Renal cortex interstitium (tissue), 11 donors: ENCODE measurements at regions not wholly inside any gene's neighbourhood (a gene's known extent, or its start where the extent isn't known, plus 50 kb on each side); places are given as distances from the start of the nearest gene placed in this dataset.

Experiments
- DNase-seq, 11 donors: peaks; one replicate each; pipeline ENCODE4 v3.0.0-alpha.2; 2013; ENCODE audit warnings: low read depth in 9 of 11, low spot score in 4 of 11; ENCODE audit errors: extremely low read depth in 1 of 11

- no peak for DNase-seq
Observed at GRCh38 chr13:71124230-71124629, 742.8 kb downstream of the DACH1 start.

DNA sequence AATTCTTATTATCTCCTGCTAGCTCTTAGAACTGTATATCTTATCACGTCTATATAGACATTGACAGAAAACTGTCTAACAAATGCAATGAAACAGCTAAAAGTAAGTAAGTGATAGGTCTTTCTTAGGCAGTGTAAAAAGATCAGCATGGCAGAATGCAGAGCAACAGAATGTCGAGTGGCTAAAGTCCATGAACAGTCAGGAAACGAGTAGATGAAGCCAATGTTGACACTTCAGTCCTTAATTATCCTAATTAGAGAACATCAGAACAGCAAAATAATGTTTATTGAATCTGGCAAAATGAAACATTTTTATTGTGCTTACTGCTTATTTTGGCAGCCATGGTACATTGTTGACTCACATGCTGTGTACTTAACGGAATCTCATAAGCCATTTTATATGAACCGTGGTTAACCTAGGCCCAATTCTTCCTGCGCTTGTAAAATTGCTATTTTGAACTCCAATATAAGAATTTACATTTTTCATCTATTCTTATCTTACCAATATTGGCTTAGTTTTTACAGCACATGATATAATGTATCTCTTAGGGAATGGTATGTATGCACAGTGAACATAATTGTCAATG, 748.1 kb downstream of the DACH1 start:
- DNase-seq, result peak in 2 of 11 donors; percentile 1 to 3

DNA sequence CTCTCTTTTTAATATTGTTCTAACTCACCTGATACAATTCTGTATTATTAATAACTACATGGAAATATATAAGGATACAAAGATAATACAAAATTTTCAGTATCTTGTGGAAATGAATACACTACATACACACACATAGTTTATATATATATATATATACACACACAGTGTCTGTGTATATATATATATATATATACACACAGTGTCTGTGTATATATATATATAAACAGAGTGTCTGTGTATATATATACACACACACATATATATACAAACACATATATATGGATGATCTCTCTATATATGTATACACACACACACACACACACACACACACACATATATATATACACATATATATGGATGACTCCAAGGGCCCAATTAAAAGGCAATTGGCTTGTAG, 749.1 kb downstream of the DACH1 start:
- DNase-seq, result no peak

- no peak for DNase-seq
Observed at GRCh38 chr13:71115301-71115700, 751.7 kb downstream of the DACH1 start.

DNA sequence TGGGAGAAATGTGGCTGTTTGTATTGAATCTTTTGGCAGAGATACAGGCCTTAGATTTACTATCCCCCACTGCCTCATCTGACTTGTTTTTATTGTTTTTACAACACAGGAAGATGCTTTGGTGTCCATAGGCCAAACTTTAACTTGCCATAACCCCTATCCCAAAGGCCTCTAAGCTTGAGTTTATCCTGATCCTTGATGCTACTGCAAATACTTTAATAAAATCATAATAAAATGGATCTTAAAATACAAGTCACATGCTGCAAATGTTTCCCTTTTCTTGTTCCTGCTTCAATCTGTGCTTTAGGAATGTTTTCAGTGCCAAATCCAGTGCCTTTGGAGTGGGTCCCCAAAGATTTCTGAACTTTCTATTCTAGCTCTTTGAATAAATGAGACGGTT, 770.6 kb downstream of the DACH1 start:
- no peak for DNase-seq

DNA sequence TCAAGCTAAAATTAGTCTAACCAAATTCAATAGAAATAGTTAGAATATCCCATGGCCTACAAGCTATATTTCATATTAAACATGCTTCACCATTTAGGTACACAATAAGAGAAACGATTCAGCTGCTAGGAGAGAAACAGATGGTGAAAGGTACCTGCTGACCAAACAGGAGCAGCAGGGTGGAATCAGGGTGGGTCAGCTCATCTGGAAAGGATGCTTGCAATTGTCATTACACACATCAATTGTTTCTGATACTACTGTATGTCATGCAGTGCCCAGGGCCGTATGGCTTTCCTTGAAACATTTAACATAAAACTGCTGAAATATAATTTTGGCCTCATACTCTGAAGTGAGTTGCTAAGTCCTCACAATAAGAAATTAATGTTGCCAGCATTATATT, 776.0 kb downstream of the DACH1 start:
- DNase-seq, result no peak

- no peak for DNase-seq
Observed at GRCh38 chr13:71089056-71089455, 777.9 kb downstream of the DACH1 start.

DNA sequence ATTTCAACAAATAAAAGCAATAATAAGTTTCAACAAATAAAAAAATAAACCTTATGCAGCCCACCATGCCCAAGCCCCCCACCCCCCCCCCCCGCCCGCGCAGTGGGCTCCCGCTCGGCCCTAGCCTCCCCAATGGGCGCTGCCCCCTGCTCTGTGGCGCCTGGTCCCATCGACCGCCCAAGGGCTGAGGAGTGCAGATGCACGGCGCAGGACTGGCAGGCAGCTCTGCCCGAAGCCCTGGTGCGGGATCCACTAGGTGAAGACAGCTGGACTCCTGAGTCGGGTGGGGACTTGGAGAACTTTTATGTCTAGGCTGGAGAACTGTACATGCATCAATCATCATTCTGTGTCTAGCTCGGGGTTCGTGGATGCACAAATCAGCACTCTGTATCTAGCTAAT, 779.6 kb downstream of the DACH1 start:
- no peak for DNase-seq

- no peak for DNase-seq
Observed at GRCh38 chr13:71087006-71087405, 780.0 kb downstream of the DACH1 start.

DNA sequence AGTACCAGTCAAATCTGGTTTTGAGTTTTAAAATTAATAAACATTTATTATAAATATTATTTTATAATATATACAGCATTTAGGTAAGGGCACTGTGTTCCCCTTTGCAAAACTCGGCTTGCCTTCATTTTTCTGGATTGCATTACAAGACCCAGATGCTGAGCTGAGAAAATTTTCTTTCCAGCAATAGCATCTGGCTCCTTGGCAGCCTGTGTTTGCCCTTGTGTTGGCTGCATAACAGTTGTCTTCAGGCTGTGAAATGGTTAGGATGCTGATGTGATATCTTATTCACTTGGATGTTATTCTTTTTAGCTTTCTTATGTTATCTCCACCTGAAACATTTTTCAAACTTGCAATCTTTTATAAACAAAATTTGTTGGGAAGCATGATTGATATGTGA, 784.4 kb downstream of the DACH1 start:
- no peak for DNase-seq

- DNase-seq, result no peak
Observed at GRCh38 chr13:71079638-71080037, 787.4 kb downstream of the DACH1 start.

GRCh38 chr13:71068041-71068440, 799.0 kb downstream of the DACH1 start:
- DNase-seq, result no peak

DNA sequence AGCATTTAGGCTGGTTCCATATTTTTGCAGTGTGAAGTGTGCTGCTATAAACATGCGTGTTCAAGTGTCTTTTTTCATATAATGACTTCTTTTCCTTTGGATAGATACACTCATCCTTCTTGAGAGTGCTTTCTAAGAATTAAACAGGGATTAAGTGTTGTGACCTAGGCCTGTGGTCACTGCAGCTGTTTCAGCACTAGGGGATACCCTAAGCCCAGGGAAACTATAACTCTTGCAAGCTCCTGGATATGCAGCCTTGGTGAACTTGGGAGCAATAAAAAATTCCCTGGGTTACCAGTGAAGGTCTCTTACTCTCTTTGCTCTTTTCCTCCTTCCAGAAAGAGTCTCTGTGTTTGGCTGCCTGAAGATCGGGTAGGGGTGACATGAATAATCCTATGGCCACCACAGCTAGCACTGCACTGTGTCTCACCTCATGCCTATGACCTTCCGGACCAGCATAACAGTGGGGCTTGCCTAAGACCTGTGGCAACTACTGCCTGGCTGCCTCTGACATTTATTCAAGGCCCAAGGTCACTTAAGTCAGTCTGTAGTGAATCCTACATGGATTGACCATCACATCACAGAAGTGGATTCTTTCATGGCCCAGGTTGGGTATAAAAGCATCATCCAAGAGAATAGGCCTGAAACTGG, 799.7 kb downstream of the DACH1 start:
- peak in 10 of 11 donors; percentile 2 to 20 (median 7) for DNase-seq

- no peak for DNase-seq
Observed at GRCh38 chr13:71056581-71056980, 810.4 kb downstream of the DACH1 start.

- no peak for DNase-seq
Observed at GRCh38 chr13:71055644-71056043, 811.4 kb downstream of the DACH1 start.

GRCh38 chr13:71055047-71055446, 812.0 kb downstream of the DACH1 start:
- DNase-seq, result no peak

GRCh38 chr13:71054358-71054757, 812.6 kb downstream of the DACH1 start:
- no peak for DNase-seq

DNA sequence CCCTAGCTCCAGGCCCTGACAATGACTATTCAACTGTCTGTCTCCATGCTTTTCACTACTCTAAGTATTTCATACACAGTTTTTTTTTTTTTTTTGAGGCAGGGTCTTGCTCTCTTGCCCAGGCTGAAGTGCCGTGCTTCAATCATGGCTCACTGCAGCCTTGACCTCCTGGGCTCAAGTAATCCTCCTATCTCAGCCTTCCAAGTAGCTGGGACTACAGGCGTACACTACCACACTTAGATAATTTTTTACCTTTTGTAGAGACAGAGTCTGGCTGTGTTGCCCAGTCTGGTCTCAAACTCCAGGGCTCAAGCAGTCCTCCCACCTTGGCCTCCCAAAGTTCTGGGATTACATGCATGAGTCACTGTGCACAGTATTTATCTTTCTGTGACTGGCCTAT, 815.4 kb downstream of the DACH1 start:
- DNase-seq, result no peak

GRCh38 chr13:71046360-71047079, 820.5 kb downstream of the DACH1 start:
- DNase-seq, result no peak

DNA sequence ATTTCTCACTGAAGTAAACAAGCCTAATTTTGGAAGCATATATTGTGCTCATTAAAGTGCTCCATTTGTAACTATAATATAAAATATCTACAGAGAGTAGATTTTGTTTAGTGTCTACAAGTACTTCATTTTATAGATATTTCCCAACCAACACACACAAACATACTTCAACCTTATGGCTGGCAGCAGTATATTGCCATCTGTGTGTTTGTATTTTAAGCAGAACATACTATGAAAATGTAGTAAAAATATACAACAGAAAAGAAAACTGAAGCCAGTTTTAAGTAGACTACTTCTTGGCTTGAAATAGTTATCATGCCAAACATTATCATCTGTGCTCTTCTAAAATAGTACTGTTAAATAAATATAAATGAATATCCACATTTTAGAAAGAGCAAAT, 821.9 kb downstream of the DACH1 start:
- no peak for DNase-seq

DNA sequence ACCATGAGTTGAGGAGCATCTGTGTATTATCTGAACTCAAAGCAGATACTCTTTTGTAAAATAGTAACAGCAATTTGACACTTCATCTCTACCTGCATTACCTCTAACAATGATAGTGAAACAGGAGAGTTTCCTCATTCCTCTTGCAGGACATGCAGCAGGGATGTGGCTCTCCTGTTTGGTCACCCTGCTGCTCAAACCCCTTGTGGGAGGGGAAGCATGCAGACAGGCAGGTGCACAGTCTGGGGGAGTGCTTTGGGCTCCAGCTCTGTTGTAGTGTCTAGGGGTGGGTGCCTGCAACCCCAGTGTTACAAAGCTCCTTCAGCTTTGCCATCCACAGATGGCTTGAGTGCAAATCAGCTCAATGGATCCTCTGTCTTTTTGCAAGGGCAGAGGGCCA, 827.6 kb downstream of the DACH1 start:
- DNase-seq, result no peak
